ENCODE measurements at regions not wholly inside any gene's neighbourhood (a gene's known extent, or its start where the extent isn't known, plus 50 kb on each side); places are given as distances from the start of the nearest gene placed in this dataset.

GRCh38 chr7:113402005-113402404, 283.7 kb upstream of the SMIM30 start:
- Histone ChIP-seq H3K27ac (no peak overlapping the region), H3K9me3 (no peaks in the 10 kb centered on the region), H3K4me1 (replicated peaks) (no peaks in the 10 kb centered on the region), H3K4me3 (no peak overlapping the region), H3K27me3 (replicated peaks; ENCODE audit: insufficient read depth) (no peaks in the 10 kb centered on the region), H3K36me3 (no peaks in the 10 kb centered on the region)
- TF ChIP-seq POLR2AphosphoS5 (IDR thresholded peaks at IDR 0.05) (no peak), CTCF (IDR thresholded peaks at IDR 0.05) (no peak), POLR2A (IDR thresholded peaks at IDR 0.05) (no peak)
- no peak for DNase-seq (ENCODE audit: low spot score)
- intact Hi-C loops (cut with DNase I), result no loop called here
- 55% methylated on average over 2 of the region's 2 CpGs for WGBS

GRCh38 chr7:113394856-113395255, 276.5 kb upstream of the SMIM30 start:
- H3K27me3 ChIP-seq (replicated peaks; ENCODE audit: insufficient read depth), result no peaks in the 10 kb centered on the region
- intact Hi-C loops (cut with DNase I), result no loop called here
- no peaks in the 10 kb centered on the region for H3K9me3 ChIP-seq
- no peaks in the 10 kb centered on the region for H3K36me3 ChIP-seq
- H3K4me1 ChIP-seq (replicated peaks), result no peaks in the 10 kb centered on the region
- 67% methylated on average over 3 of the region's 3 CpGs for WGBS
- TF ChIP-seq CTCF (IDR thresholded peaks at IDR 0.05), result no peak
- TF ChIP-seq POLR2AphosphoS5 (IDR thresholded peaks at IDR 0.05), result no peak
- no peak for TF ChIP-seq POLR2A (IDR thresholded peaks at IDR 0.05)
- H3K4me3 ChIP-seq, result no peak overlapping the region
- no peak for DNase-seq (ENCODE audit: low spot score)
- H3K27ac ChIP-seq, result no peak overlapping the region

GRCh38 chr7:113392841-113393540, 274.6 kb upstream of the SMIM30 start:
- H3K27ac ChIP-seq, result no peak overlapping the region
- WGBS, result 78% methylated on average over 2 of the region's 2 CpGs
- intact Hi-C loops (cut with DNase I), result no loop called here

GRCh38 chr7:113392421-113392820, 274.1 kb upstream of the SMIM30 start:
- TF ChIP-seq POLR2AphosphoS5 (IDR thresholded peaks at IDR 0.05) (no peak), POLR2A (IDR thresholded peaks at IDR 0.05) (no peak), CTCF (IDR thresholded peaks at IDR 0.05) (no peak)
- 36% methylated on average over 6 of the region's 6 CpGs for WGBS
- H3K27ac ChIP-seq, result no peak overlapping the region
- H3K9me3 ChIP-seq, result no peaks in the 10 kb centered on the region
- H3K36me3 ChIP-seq, result no peaks in the 10 kb centered on the region
- H3K27me3 ChIP-seq (replicated peaks; ENCODE audit: insufficient read depth), result no peaks in the 10 kb centered on the region
- no peak for DNase-seq (ENCODE audit: low spot score)
- no peaks in the 10 kb centered on the region for H3K4me1 ChIP-seq (replicated peaks)
- H3K4me3 ChIP-seq, result no peak overlapping the region
- intact Hi-C loops (cut with DNase I), result no loop called here

More at GRCh38 chr7:113392841-113393540, 274.6 kb upstream of the SMIM30 start:
- H3K36me3 ChIP-seq, result no peaks in the 10 kb centered on the region
- no peak overlapping the region for H3K4me3 ChIP-seq
- no peak for DNase-seq (ENCODE audit: low spot score)
- no peaks in the 10 kb centered on the region for H3K27me3 ChIP-seq (replicated peaks; ENCODE audit: insufficient read depth)
- TF ChIP-seq POLR2AphosphoS5 (IDR thresholded peaks at IDR 0.05) (no peak), POLR2A (IDR thresholded peaks at IDR 0.05) (no peak), CTCF (IDR thresholded peaks at IDR 0.05) (no peak)
- H3K9me3 ChIP-seq, result no peaks in the 10 kb centered on the region
- H3K4me1 ChIP-seq (replicated peaks), result no peaks in the 10 kb centered on the region

GRCh38 chr7:113389112-113389646, 270.8 kb upstream of the SMIM30 start:
- H3K36me3 ChIP-seq, result no peaks in the 10 kb centered on the region
- H3K4me3 ChIP-seq, result no peak overlapping the region
- no peak for DNase-seq (ENCODE audit: low spot score)
- WGBS, result 74% methylated on average over 2 of the region's 2 CpGs
- TF ChIP-seq POLR2AphosphoS5 (IDR thresholded peaks at IDR 0.05) (no peak), POLR2A (IDR thresholded peaks at IDR 0.05) (no peak), CTCF (IDR thresholded peaks at IDR 0.05) (no peak)
- no peaks in the 10 kb centered on the region for H3K9me3 ChIP-seq
- intact Hi-C loops (cut with DNase I), result no loop called here
- H3K27ac ChIP-seq, result no peak overlapping the region
- H3K27me3 ChIP-seq (replicated peaks; ENCODE audit: insufficient read depth), result no peaks in the 10 kb centered on the region
- no peaks in the 10 kb centered on the region for H3K4me1 ChIP-seq (replicated peaks)
